Tibial nerve (tissue), 4 donors: ENCODE measurements at regions not wholly inside any gene's neighbourhood (a gene's known extent, or its start where the extent isn't known, plus 50 kb on each side); places are given as distances from the start of the nearest gene placed in this dataset.

ENCODE experiments used
- CTCF ChIP-seq, 5 experiments: fragments of 200-600 bp in 3 of 5; fragments of 450-650 bp in 2 of 5; sonication (generic) in 3 of 5; IDR thresholded peaks; one replicate each; pipeline ENCODE4 v1.5.1; 2016 to 2019; ENCODE audit warnings: antibody characterized with exemption in 5 of 5, mild to moderate bottlenecking in 3 of 5, moderate library complexity in 2 of 5
- EP300 ChIP-seq, 2 donors: sonication (generic); formaldehyde crosslinking; IDR thresholded peaks; one replicate each; pipeline ENCODE4 v1.6.1; 2017; ENCODE audit warnings: antibody characterized with exemption in 2 of 2, mild to moderate bottlenecking in 1 of 2
- POLR2A ChIP-seq, 2 donors: fragments of 450-650 bp; IDR thresholded peaks; one replicate each; pipeline ENCODE4 v1.6.1; 2017; ENCODE audit warnings: antibody characterized with exemption in 2 of 2, mild to moderate bottlenecking in 2 of 2, moderate library complexity in 2 of 2

DNA sequence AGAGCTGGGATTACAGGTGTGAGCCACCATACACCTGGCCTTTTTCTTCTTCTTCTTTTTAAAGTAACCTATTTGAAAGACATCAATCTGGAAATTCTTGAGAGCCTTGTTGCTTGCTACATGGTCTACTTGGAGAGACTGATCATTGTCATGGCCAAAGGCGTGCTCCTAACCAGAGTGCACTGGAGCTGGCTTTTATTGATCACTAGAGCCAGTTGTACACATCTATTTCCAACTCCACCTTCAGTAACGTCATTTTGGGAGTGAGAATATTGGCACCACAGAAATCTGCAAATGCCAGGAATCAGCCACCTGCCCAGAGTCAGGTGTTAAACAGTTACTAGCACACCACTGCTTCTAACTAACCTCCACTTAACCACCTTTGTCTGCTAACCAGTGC is 735.1 kb downstream of the TYW1 start:
- TF ChIP-seq CTCF (IDR thresholded peaks at IDR 0.05) (no peak), EP300 (IDR thresholded peaks at IDR 0.05) (no peak), POLR2A (IDR thresholded peaks at IDR 0.05) (no peak)
